ENCODE measurements at regions not wholly inside any gene's neighbourhood (a gene's known extent, or its start where the extent isn't known, plus 50 kb on each side); places are given as distances from the start of the nearest gene placed in this dataset.

DNA sequence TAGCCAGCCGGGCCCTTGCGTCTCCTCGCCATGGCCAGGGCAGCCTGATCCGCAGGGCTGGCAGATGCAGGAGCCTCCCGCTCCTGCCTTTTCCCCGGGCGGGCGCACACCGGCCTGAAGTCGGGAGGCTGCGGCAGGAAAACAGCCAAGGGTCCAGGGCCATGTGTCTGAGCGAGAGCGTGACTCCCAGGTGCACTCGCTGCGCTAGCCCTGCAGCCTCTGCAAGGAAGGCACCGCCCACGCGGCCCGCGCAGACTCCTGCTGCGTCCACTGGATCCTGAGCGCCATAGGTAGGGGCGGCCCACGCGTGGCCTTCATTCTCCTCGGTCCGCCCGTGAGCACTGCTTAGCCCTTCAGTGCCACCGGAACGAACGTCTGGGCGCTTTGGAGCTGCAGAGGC lies 379.9 kb downstream of the TRAM1L1 start:
- intact Hi-C loops (cut with DNase I): no loop called here
- Histone ChIP-seq H3K36me3 (no peaks in the 10 kb centered on the region), H3K9me3 (peaks cover 0 to 4% (median 0%) of the 10 kb centered on the region in 4 donors), H3K4me1 (no peaks in the 10 kb centered on the region), H3K4me3 (no peak overlapping the region), H3K27ac (no peak overlapping the region), H3K27me3 (no peaks in the 10 kb centered on the region)
- WGBS, 2 donors: 97 to 98% methylated on average over 32 of the region's 32 CpGs
- DNase-seq: no peak
- TF ChIP-seq POLR2AphosphoS5 (IDR thresholded peaks at IDR 0.05) (no peak), EP300 (IDR thresholded peaks at IDR 0.05) (no peak), POLR2A (IDR thresholded peaks at IDR 0.05) (no peak)
- TF ChIP-seq, protein P1, sequence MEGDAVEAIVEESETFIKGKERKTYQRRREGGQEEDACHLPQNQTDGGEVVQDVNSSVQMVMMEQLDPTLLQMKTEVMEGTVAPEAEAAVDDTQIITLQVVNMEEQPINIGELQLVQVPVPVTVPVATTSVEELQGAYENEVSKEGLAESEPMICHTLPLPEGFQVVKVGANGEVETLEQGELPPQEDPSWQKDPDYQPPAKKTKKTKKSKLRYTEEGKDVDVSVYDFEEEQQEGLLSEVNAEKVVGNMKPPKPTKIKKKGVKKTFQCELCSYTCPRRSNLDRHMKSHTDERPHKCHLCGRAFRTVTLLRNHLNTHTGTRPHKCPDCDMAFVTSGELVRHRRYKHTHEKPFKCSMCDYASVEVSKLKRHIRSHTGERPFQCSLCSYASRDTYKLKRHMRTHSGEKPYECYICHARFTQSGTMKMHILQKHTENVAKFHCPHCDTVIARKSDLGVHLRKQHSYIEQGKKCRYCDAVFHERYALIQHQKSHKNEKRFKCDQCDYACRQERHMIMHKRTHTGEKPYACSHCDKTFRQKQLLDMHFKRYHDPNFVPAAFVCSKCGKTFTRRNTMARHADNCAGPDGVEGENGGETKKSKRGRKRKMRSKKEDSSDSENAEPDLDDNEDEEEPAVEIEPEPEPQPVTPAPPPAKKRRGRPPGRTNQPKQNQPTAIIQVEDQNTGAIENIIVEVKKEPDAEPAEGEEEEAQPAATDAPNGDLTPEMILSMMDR (IDR thresholded peaks at IDR 0.05): no peak

DNA sequence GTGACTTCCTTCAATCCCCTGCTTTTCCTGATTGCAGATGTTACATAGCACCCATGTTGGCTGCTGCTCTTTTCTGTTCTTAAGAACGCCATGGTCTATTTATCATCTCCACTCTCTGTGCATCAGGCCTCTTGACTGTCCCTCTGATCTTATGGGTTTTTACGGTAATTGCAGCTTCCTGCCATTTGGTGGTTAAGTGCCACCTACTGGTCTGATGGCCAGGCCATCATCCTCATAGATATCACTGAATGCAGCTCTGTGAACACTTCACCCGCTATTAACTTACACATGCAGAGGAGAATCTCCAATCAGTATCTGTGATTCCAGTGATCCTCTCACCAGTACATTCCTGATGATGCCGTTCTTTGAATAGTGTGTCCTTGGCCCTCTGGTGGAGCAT lies 382.4 kb downstream of the TRAM1L1 start:
- WGBS, 2 donors: 74 to 88% methylated on average over 4 of the region's 4 CpGs
- H3K27me3 ChIP-seq: no peaks in the 10 kb centered on the region
- peaks cover 0 to 4% (median under 1%) of the 10 kb centered on the region in 4 donors for H3K9me3 ChIP-seq
- H3K36me3 ChIP-seq: no peaks in the 10 kb centered on the region
- no peak overlapping the region for H3K27ac ChIP-seq
- no peak overlapping the region for H3K4me3 ChIP-seq
- TF ChIP-seq EP300 (IDR thresholded peaks at IDR 0.05): no peak
- no peak for TF ChIP-seq POLR2A (IDR thresholded peaks at IDR 0.05)
- no peak for DNase-seq
- no peaks in the 10 kb centered on the region for H3K4me1 ChIP-seq
- intact Hi-C loops (cut with DNase I): no loop called here

DNA sequence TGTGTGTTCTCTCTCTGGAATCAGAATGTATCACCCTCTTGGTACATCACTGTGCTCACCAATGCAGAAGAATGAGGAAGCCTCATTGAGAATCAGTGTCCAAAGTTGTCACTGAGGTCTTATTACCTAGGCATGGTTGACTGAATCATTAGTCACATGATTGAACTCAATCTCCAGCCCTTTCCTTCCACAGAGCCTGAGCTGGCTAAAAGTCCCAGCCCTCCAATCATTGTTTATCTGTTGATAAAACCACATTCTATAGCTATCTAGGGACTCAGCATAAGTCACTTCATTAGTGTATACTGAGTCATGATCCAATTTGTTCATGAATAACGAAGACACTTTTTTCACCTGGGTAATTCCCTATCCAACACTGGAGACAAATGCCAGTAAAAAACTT lies 396.8 kb downstream of the TRAM1L1 start:
- TF ChIP-seq EP300 (IDR thresholded peaks at IDR 0.05): no peak
- TF ChIP-seq, protein P1 (IDR thresholded peaks at IDR 0.05): no peak
- TF ChIP-seq POLR2AphosphoS5 (IDR thresholded peaks at IDR 0.05): no peak
- no peak for TF ChIP-seq POLR2A (IDR thresholded peaks at IDR 0.05)
- no peaks in the 10 kb centered on the region for H3K36me3 ChIP-seq
- DNase-seq: no peak
- no peak overlapping the region for H3K27ac ChIP-seq
- no peak overlapping the region for H3K4me3 ChIP-seq
- intact Hi-C loops (cut with DNase I): no loop called here
- peaks cover 0 to 3% (median 0%) of the 10 kb centered on the region in 4 donors for H3K9me3 ChIP-seq
- WGBS, 2 donors: 91 to 92% methylated on average over 1 of the region's 1 CpG
- H3K27me3 ChIP-seq: no peaks in the 10 kb centered on the region
- H3K4me1 ChIP-seq: no peaks in the 10 kb centered on the region

GRCh38 chr4:116668190-116668589 lies 417.2 kb downstream of the TRAM1L1 start:
- Histone ChIP-seq H3K27ac (no peak overlapping the region), H3K4me1 (no peaks in the 10 kb centered on the region), H3K4me3 (no peak overlapping the region), H3K36me3 (no peaks in the 10 kb centered on the region), H3K9me3 (no peaks in the 10 kb centered on the region), H3K27me3 (no peaks in the 10 kb centered on the region)
- TF ChIP-seq, protein P1 (IDR thresholded peaks at IDR 0.05): no peak
- TF ChIP-seq POLR2AphosphoS5 (IDR thresholded peaks at IDR 0.05) (no peak), EP300 (IDR thresholded peaks at IDR 0.05) (no peak), POLR2A (IDR thresholded peaks at IDR 0.05) (no peak)
- no peak for DNase-seq
- intact Hi-C loops (cut with DNase I): no loop called here
- WGBS, 2 donors: 21 to 48% methylated on average over 2 of the region's 2 CpGs

- TF ChIP-seq EP300 (IDR thresholded peaks at IDR 0.05) (no peak), POLR2A (IDR thresholded peaks at IDR 0.05) (no peak), POLR2AphosphoS5 (IDR thresholded peaks at IDR 0.05) (no peak)
- TF ChIP-seq, protein P1 (IDR thresholded peaks at IDR 0.05): no peak
- Histone ChIP-seq H3K9me3 (no peaks in the 10 kb centered on the region), H3K27me3 (no peaks in the 10 kb centered on the region), H3K36me3 (no peaks in the 10 kb centered on the region), H3K4me3 (no peak overlapping the region), H3K4me1 (no peaks in the 10 kb centered on the region), H3K27ac (no peak overlapping the region)
- WGBS, 2 donors: 73 to 84% methylated on average over 1 of the region's 1 CpG
- no peak for DNase-seq
- intact Hi-C loops (cut with DNase I): no loop called here
Measured at GRCh38 chr4:116665716-116666115, 419.7 kb downstream of the TRAM1L1 start.

Data from sigmoid colon (tissue), 6 donors.